Gastroesophageal sphincter (tissue), 3 donors: ENCODE measurements at regions not wholly inside any gene's neighbourhood (a gene's known extent, or its start where the extent isn't known, plus 50 kb on each side); places are given as distances from the start of the nearest gene placed in this dataset.

ENCODE experiments used
- POLR2A ChIP-seq, 2 donors: fragments of 450-650 bp; IDR thresholded peaks; one replicate each; pipeline ENCODE4 v1.6.1; 2017; ENCODE audit warnings: antibody characterized with exemption in 2 of 2, mild to moderate bottlenecking in 2 of 2, moderate library complexity in 1 of 2
- POLR2AphosphoS5 ChIP-seq: sonication (generic); formaldehyde crosslinking; IDR thresholded peaks from one replicate; pipeline ENCODE4 v1.6.1; 2017; ENCODE audit warnings: antibody characterized with exemption
- TF ChIP-seq, protein P1 (sequence below), 4 experiments: fragments of 200-600 bp in 2 of 4; fragments of 450-650 bp in 2 of 4; sonication (generic) in 1 of 4; IDR thresholded peaks; one replicate each; pipeline ENCODE4 v1.5.1; 2017 to 2019; ENCODE audit warnings: antibody characterized with exemption in 4 of 4, mild to moderate bottlenecking in 2 of 4, moderate library complexity in 2 of 4

DNA sequence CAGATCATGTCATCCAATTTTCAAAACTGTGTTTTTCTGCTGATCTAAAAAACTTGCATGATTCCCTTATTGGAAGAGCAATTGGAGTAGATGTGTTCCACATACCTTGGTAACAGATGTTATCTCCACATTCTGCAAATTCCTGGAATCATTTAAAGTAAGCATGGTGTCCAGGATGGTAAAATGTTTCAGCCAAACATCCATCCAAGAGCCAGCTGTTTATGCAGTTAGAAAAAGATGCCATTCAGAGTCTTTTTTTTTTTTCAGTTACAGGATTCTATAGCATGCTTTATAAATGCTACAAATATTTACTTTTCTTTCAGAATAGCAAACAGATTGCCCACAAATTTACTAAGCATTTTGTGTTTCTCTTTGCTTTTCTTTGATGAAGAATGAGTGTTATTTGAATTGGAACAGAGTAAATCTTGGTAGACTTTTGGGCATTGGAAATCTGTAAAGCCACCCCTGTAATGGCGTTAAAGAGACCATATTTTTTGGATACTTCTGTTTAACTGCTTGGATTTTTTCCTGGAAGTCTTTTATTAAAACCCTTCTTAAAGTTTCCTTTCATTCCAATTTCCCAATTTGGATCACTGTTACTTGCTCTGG, 149.8 kb downstream of the GNAT3 start:
- TF ChIP-seq POLR2A (IDR thresholded peaks at IDR 0.05): no peak
- TF ChIP-seq, protein P1, sequence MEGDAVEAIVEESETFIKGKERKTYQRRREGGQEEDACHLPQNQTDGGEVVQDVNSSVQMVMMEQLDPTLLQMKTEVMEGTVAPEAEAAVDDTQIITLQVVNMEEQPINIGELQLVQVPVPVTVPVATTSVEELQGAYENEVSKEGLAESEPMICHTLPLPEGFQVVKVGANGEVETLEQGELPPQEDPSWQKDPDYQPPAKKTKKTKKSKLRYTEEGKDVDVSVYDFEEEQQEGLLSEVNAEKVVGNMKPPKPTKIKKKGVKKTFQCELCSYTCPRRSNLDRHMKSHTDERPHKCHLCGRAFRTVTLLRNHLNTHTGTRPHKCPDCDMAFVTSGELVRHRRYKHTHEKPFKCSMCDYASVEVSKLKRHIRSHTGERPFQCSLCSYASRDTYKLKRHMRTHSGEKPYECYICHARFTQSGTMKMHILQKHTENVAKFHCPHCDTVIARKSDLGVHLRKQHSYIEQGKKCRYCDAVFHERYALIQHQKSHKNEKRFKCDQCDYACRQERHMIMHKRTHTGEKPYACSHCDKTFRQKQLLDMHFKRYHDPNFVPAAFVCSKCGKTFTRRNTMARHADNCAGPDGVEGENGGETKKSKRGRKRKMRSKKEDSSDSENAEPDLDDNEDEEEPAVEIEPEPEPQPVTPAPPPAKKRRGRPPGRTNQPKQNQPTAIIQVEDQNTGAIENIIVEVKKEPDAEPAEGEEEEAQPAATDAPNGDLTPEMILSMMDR (IDR thresholded peaks at IDR 0.05): no peak
- TF ChIP-seq POLR2AphosphoS5: no peak
